Natural killer cell (primary cell): ENCODE measurements at regions not wholly inside any gene's neighbourhood (a gene's known extent, or its start where the extent isn't known, plus 50 kb on each side); places are given as distances from the start of the nearest gene placed in this dataset.

Experiments used
- ATAC-seq, 3 donors: fragments of 150-1000 bp in 2 of 3; fragments of 200-7000 bp in 1 of 3; cut with Tn5 transposase; 1 replicate in 1 of 3; 2 replicates in 2 of 3; pipeline ENCODE4 v1.10.0; 2021; ENCODE audit warnings: mild to moderate bottlenecking in 2 of 3, moderate library complexity in 2 of 3
- DNase-seq, 2 donors: peaks; one replicate each; pipeline versions ENCODE4 v3.0.0 to v3.0.0-alpha.2; 2013 to 2021; ENCODE audit warnings: mixed read lengths in 1 of 2
- H3K27ac ChIP-seq: one replicate; pipeline ENCODE4 v1.5.1; 2013; ENCODE audit warnings: mild to moderate bottlenecking, low read length
- H3K27me3 ChIP-seq: one replicate; pipeline ENCODE4 v1.6.1; 2013; ENCODE audit warnings: low read length; ENCODE audit not compliant: control insufficient read depth, insufficient read depth
- H3K36me3 ChIP-seq: one replicate; pipeline ENCODE4 v1.6.1; 2013; ENCODE audit warnings: low read length; ENCODE audit not compliant: control insufficient read depth, insufficient read depth
- H3K4me1 ChIP-seq: one replicate; pipeline ENCODE4 v1.6.1; 2013; ENCODE audit warnings: low read length; ENCODE audit not compliant: control insufficient read depth, insufficient read depth
- H3K4me3 ChIP-seq: one replicate; pipeline ENCODE4 v1.5.1; 2013; ENCODE audit warnings: low read length
- H3K9me3 ChIP-seq: one replicate; pipeline ENCODE4 v1.6.1; 2013; ENCODE audit warnings: low read length; ENCODE audit not compliant: control insufficient read depth, insufficient read depth
- H3K27ac Mint-ChIP-seq, 2 donors: one replicate each; pipeline ENCODE4 v1.8.0; 2022; ENCODE audit warnings: mild to moderate bottlenecking in 2 of 2, mixed read lengths in 2 of 2, moderate library complexity in 1 of 2
- H3K27me3 Mint-ChIP-seq, 2 donors: one replicate each; pipeline ENCODE4 v1.8.0; 2022; ENCODE audit warnings: low read depth in 2 of 2, mixed read lengths in 2 of 2
- H3K36me3 Mint-ChIP-seq: one replicate; pipeline ENCODE4 v1.8.0; 2022; ENCODE audit warnings: mixed read lengths
- H3K4me1 Mint-ChIP-seq, 2 donors: one replicate each; pipeline ENCODE4 v1.8.0; 2022; ENCODE audit warnings: mixed read lengths in 2 of 2
- H3K4me3 Mint-ChIP-seq: one replicate; pipeline ENCODE4 v1.8.0; 2022; ENCODE audit warnings: mild to moderate bottlenecking, moderate library complexity, mixed read lengths
- H3K9me3 Mint-ChIP-seq, 2 donors: one replicate each; pipeline ENCODE4 v1.8.0; 2022; ENCODE audit warnings: mixed read lengths in 2 of 2
- WGBS: methylation state at CpG from one replicate; pipeline ENCODE4 v1.1.7; 2013; ENCODE audit warnings: missing lambda C conversion rate; ENCODE audit not compliant: insufficient coverage; 5-methylcytosine and 5-hydroxymethylcytosine counted together
- intact Hi-C: fragments of 100-400 bp; cut with micrococcal nuclease; formaldehyde crosslinking; loops from one replicate; pipeline ENCODE4 v1.14.2; 2022
- TF ChIP-seq, protein P1 (sequence below): fragments of 200-600 bp; IDR thresholded peaks from one replicate; pipeline ENCODE4 v1.8.0; 2022; ENCODE audit warnings: antibody characterized with exemption

DNA sequence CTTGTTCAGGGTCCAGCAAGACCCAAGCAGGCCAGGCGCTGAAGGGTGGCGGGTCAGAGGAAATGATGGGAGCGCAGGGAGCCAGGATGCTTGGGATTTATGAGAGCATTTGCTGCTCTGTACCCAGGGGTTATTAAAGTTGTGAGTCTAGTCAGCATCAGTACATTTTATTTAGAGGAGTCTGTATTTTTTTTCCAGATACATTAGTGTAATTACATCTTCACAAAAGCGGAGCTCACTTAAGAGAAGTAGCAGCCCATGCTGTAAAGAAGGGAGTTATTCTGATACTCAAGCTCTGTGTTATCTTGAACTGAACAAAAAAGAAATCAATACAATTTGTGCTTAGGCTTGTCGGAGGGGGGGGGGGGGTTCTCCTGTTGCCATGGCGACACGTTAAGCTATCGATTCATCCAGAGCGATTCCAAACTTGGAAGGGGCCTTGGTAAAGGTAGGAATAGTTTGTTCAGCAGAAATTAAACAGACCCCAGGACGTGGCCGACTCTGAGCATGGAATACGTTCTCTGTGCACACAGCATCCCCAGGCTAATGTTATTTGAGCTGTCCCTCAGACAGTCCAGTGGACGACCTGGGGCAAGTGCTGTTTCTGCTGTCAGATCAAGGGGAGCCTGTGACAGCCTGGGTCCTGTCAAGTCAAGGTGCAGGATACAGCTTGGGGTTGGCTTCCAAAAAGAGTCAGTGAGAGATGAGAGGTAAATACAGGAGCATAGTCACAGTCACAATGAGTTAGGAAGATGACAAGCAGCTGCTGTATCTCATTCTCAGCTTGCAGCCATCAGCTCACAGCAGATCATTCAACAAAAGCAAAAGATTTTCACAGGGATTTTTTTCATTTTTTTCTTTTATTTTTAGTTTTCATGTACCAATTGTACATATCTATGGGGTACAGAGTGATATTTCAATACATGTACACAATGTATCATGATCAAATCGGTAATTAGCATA is 387.6 kb downstream of the DCDC2C start:
- no peak overlapping the region for H3K27ac ChIP-seq
- ATAC-seq (no peak), DNase-seq (no peak)
- intact Hi-C loops, result no loop called here
- Mint-ChIP-seq H3K27me3 (peaks cover 0 to 2% of the 10 kb centered on the region in 2 donors), H3K4me3 (no peak overlapping the region), H3K36me3 (no peaks in the 10 kb centered on the region), H3K27ac (no peak overlapping the region), H3K4me1 (no peaks in the 10 kb centered on the region), H3K9me3 (peaks cover 0 to 2% of the 10 kb centered on the region in 2 donors)
- WGBS, result 86% methylated on average over 12 of the region's 14 CpGs
- no peaks in the 10 kb centered on the region for H3K4me1 ChIP-seq
- H3K4me3 ChIP-seq, result no peak overlapping the region
- H3K9me3 ChIP-seq, result no peaks in the 10 kb centered on the region
- TF ChIP-seq, protein P1, sequence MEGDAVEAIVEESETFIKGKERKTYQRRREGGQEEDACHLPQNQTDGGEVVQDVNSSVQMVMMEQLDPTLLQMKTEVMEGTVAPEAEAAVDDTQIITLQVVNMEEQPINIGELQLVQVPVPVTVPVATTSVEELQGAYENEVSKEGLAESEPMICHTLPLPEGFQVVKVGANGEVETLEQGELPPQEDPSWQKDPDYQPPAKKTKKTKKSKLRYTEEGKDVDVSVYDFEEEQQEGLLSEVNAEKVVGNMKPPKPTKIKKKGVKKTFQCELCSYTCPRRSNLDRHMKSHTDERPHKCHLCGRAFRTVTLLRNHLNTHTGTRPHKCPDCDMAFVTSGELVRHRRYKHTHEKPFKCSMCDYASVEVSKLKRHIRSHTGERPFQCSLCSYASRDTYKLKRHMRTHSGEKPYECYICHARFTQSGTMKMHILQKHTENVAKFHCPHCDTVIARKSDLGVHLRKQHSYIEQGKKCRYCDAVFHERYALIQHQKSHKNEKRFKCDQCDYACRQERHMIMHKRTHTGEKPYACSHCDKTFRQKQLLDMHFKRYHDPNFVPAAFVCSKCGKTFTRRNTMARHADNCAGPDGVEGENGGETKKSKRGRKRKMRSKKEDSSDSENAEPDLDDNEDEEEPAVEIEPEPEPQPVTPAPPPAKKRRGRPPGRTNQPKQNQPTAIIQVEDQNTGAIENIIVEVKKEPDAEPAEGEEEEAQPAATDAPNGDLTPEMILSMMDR, result no peak
- no peaks in the 10 kb centered on the region for H3K36me3 ChIP-seq
- no peaks in the 10 kb centered on the region for H3K27me3 ChIP-seq

DNA sequence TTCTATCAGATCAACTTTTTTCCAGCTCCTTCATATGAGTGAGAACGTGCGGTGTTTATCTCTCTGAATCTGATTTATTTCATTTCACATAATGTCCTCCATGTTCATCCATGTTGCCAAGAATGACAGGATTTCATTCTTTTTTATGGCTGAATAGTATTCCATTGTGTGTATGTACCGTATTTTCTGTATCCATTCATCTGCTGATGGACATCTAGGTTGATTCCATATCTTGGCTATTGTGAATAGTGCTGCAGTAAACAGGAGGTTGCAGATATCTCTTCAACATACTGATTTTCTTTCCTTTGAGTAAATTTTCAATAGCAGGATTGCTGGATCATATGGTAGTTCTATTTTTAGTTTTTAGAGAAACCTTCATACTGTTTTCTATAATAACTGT is 388.5 kb downstream of the DCDC2C start:
- H3K27ac Mint-ChIP-seq, result no peak overlapping the region
- Histone ChIP-seq H3K27me3 (no peaks in the 10 kb centered on the region), H3K9me3 (no peaks in the 10 kb centered on the region), H3K4me1 (no peaks in the 10 kb centered on the region), H3K27ac (no peak overlapping the region), H3K4me3 (no peak overlapping the region), H3K36me3 (no peaks in the 10 kb centered on the region)
- TF ChIP-seq, protein P1, result no peak
- peaks cover 0 to 2% of the 10 kb centered on the region in 2 donors for H3K27me3 Mint-ChIP-seq
- no peak overlapping the region for H3K4me3 Mint-ChIP-seq
- WGBS, result 84% methylated on average over 3 of the region's 3 CpGs
- H3K9me3 Mint-ChIP-seq, result peaks cover 0 to 2% of the 10 kb centered on the region in 2 donors
- intact Hi-C loops, result no loop called here
- ATAC-seq (no peak), DNase-seq (no peak)
- H3K36me3 Mint-ChIP-seq, result no peaks in the 10 kb centered on the region
- no peaks in the 10 kb centered on the region for H3K4me1 Mint-ChIP-seq

DNA sequence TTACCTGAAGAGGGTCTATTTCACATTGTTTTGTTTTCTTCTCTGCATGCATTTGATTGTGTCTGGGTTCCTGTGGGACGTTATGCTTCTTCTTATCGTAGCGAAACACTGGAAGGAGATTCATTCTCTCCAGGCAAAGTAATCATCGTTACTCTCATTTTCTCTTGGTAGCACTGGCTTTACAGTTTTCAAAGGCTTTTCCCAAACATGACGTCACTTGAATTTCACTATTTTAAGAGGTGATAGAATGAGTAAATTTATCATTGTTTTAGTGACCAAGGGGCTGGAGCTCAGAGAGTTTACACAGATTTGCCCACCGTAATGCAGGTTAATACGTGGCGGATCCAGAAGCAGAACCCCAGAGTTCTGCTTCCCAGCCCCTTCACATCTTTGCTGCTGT is 391.4 kb downstream of the DCDC2C start:
- H3K9me3 Mint-ChIP-seq, result no peaks in the 10 kb centered on the region
- DNase-seq (no peak), ATAC-seq (no peak)
- TF ChIP-seq, protein P1, result no peak
- intact Hi-C loops, result no loop called here
- no peaks in the 10 kb centered on the region for H3K9me3 ChIP-seq
- H3K4me1 ChIP-seq, result no peaks in the 10 kb centered on the region
- 92% methylated on average over 8 of the region's 8 CpGs for WGBS
- H3K27me3 ChIP-seq, result no peaks in the 10 kb centered on the region
- no peaks in the 10 kb centered on the region for H3K36me3 Mint-ChIP-seq
- no peaks in the 10 kb centered on the region for H3K36me3 ChIP-seq
- no peaks in the 10 kb centered on the region for H3K4me1 Mint-ChIP-seq
- no peak overlapping the region for H3K27ac Mint-ChIP-seq
- no peak overlapping the region for H3K4me3 Mint-ChIP-seq
- H3K27ac ChIP-seq, result no peak overlapping the region
- peaks cover 0 to 2% of the 10 kb centered on the region in 2 donors for H3K27me3 Mint-ChIP-seq
- no peak overlapping the region for H3K4me3 ChIP-seq
